Activated naive CD4-positive, alpha-beta T cell (primary cell): ENCODE measurements at regions not wholly inside any gene's neighbourhood (a gene's known extent, or its start where the extent isn't known, plus 50 kb on each side); places are given as distances from the start of the nearest gene placed in this dataset.
"Not testable (repeated sequence)": the region's sequence is repeated elsewhere in the genome, so short reads cannot be mapped to it uniquely, and the experiment has no call there.

Source experiments
- DNase-seq, 4 experiments: peaks; one replicate each; lab custom pipeline; 2025; lab: John Stamatoyannopoulos, UW

- no peak for DNase-seq
These were observed 488.9 kb downstream of the PCNX1 start for GRCh38 chr14:71396050-71396677.

DNA sequence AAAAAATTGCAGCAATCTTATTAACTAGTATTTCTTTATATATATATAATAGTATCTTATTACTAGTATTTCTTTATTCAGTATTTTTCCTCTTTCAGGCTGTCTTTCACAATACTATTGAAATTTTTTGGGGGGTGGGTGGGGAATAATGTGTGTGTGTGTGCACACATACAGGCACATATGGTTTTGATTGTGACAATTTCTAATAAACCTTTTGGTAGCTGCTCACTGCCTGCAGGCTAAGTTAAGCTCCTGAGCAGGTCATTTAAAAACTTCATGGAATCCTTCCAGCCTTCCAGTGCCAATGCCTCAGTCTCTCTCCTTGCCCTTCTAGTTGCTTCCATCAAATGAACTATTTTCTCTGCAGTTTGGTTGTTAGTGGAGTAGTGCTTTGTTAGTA, 490.1 kb downstream of the PCNX1 start:
- no peak for DNase-seq

GRCh38 chr14:71398450-71398849, 491.2 kb downstream of the PCNX1 start:
- DNase-seq, result no peak

GRCh38 chr14:71399057-71399487, 491.8 kb downstream of the PCNX1 start:
- no peak for DNase-seq

DNA sequence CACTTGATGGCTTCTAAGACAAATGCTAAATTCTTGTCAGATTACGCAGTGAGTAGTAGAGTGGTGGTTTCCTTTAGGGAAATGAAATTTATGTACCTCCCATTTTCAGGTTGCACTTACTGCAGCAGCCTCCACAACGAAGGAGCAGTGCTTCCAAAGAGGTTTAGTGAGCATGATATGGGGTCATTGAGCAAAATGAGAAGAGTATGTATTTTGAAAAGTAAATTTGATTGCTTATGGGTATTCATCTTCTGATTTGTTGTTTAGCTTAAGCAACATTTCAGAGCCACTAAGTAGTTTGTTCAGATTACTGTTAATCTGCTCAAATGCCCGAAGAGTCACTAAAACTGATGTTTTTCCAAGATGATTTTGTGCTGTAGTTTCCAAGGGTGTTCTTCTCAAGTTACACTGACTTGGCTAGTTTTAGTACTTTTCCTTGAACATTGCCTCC, 493.6 kb downstream of the PCNX1 start:
- no peak for DNase-seq

- not testable (repeated sequence) for DNase-seq
These were observed 495.2 kb downstream of the PCNX1 start for GRCh38 chr14:71402415-71402814.

DNA sequence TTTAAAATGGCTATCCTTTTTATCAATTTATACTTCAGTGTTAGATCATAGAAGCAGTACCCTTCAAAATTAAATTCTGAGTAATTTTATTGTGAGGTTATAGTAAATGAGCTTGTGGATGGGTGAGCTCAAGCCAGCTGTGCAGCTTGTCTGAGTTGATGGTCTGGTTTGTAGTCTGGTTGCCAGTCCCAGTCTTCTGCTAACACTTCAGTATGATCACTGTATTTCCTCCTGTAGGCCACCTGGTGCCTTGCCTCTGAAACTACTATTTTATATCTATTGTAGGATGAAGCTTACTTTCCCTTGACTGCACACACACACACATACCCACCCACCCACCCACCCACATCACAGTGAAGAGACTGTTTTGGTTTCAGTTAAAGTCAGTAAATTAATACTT, 496.4 kb downstream of the PCNX1 start:
- no peak for DNase-seq

DNA sequence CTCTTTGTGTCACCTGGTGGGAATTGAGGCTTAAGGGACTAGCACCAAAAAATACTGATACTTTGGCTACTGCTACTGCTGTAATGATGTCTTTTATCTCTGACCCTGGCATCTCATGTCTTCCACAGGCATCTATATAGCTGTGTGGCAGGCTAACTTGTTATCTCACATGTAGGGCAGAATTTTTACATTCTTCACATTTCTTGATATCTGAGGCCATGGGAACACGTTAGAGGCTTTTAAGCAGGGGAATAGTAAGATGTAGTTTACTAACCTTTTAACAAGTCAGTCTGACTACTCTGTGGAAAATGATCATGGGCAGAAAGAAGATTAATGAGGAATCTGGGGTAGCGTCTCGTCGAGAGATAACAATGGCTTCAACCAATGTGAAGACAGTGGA, 498.4 kb downstream of the PCNX1 start:
- no peak for DNase-seq

DNA sequence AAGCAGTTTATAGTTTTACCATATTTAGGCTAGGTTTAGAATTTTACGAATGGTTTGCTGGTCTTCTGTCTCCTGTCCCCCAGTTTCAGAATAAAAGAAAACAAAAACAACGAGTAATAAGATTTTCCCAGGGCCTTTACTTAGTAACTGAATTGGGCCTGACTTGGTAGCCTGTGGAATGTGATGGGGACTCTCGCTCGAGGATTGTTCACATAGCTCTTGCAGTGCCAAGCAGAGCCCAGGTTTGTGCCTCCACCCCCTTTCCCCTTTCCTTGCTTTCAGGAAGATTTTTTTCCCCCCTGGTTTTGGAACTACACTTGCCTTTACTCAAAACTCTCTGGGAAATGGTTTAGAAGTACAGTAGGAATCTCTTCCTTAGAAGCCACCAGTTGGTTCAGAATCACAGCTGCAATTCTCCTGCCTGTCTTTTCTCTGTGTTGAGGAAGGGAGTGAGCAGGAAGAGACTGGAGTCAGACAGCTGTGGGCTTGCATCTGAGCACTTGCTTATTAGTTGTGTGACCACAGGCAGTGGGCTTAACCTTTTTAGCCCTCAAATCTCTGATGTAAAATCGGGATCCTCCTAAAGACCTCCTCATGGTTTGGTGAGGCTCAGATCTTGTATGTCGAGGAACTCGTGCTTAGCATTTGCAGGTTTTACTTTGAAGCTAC, 501.2 kb downstream of the PCNX1 start:
- no peak for DNase-seq

DNA sequence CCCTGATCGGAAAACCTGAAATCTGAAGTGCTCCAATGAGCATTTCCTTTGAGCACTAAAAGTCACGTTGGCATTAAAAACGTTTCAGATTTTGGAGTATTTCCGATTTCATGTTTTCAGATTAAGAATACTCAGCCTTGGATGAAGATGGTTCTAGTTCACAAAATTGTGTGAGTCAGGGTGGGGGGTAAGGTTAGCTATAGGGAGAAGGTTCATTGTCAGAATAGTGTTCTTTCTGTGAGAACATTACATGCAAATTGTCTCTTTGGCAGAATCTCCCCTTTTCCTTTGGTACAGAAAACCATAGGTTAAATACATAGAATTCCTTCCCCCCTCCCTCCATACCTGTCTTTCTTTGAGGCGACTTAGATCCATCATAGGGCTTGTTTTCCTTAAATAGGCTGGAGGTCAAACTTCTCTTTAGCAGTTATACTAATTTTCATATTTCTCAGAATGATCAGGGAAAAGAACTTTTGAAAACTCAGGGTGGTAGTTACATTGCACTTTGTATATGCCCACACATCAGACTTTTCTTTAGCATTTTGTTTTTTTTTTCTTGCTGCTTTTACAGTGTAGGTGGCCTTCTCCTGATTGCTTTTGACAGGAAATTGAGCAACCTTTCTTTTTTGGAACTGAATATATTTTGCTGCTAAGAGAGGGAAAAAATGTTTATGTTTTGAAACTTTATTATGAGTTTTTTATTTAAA, 503.5 kb downstream of the PCNX1 start:
- DNase-seq, result no peak

GRCh38 chr14:71411285-71411595, 504.0 kb downstream of the PCNX1 start:
- no peak for DNase-seq

GRCh38 chr14:71411738-71412137, 504.5 kb downstream of the PCNX1 start:
- no peak for DNase-seq

DNA sequence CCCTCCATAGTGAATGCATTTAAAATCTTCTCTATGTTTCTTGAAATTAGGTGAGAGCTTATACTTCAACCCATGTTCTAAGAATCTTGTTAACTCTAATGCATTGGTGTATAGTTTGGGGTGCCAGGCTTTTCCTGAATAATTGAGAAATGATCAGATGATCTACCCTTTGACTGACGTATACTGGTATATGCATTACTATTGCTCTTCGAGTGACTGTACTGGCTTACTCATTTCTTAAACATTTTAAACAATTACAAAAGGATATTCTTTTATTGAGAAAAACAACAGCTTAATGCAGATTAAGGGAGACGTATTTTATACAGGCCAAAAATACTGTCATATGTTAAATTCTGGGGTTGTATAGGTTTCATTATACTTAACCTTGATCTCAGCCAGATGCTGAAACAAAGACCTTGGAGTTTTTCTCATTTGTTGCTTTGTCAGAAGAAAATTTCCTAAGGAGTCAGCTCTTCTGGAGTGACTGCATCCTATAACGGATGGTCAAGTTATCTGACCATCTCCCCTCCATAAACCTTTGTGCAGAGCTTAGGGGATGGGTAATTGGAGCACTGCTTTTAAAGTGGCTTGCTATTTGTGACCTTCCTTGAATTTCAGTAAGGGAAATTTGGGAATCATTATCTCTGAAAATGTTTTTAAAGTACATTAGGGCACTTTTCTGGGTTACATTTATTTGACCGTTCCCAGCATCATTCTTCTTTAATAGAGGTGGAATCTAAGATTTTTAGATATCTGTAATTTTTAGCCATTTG, 507.6 kb downstream of the PCNX1 start:
- no peak for DNase-seq

DNA sequence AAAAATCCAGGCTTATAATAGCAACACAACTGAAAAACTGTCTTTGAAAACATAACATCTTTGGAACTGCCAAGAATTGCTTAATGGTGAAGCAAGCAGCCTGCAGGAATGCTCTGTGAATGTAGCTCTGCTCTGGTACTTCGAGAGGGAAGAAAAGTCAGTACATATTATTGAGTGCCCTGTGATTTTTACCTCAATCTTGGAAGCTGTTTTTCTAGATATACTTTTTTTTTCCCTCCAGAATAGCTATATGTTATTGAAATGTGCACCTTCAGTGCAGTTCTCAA, 508.1 kb downstream of the PCNX1 start:
- DNase-seq, result no peak

DNA sequence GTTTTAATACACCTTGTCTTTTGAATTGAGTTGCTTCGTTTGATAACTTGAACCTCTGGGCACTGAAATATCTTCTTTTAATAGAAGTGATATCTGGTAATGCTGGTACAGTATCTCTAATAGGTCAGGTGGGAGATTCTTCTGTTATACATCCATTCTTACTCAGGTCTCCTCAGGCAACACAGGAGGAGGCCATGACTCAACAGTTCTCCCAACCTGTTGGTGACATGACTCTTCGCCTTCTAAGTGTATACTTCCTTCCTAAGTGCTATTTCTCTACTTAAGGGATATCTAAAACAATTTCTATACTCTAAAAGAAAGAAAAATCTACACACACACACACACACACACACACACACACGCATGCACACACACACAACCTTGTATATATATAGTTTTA, 509.1 kb downstream of the PCNX1 start:
- no peak for DNase-seq

- no peak for DNase-seq
These were observed 511.4 kb downstream of the PCNX1 start for GRCh38 chr14:71418532-71419245.

DNA sequence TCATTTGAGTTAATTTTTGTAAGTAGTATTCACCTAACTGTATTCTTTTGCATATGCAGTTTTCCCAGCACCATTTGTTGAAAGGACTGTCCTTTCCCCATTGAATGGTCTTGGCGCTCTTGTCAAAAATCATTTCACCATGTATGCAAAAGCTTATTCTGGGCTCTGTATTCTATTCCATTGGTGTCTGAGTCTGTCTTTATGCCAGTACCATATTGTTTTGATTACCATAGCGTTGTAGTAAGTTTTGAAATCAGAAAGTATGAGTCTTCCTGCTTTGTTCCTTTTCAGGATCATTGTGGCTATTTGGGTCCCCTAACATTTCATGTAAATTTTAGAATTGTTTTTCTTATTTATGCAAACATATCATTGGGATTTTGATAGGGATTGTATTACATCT, 508.7 kb upstream of the RGS6 start:
- DNase-seq, result no peak

GRCh38 chr14:71424941-71425340, 507.3 kb upstream of the RGS6 start:
- DNase-seq, result no peak

GRCh38 chr14:71426001-71426400, 506.2 kb upstream of the RGS6 start:
- no peak for DNase-seq

GRCh38 chr14:71429902-71430301, 502.3 kb upstream of the RGS6 start:
- DNase-seq, result no peak

GRCh38 chr14:71430321-71430677, 501.9 kb upstream of the RGS6 start:
- DNase-seq, result no peak

GRCh38 chr14:71430678-71431376, 501.4 kb upstream of the RGS6 start:
- no peak for DNase-seq
